Left forelimb (tissue), 1 donor: ENCODE measurements at regions not wholly inside any gene's neighbourhood (a gene's known extent, or its start where the extent isn't known, plus 50 kb on each side); places are given as distances from the start of the nearest gene placed in this dataset.

ENCODE experiments used
- DNase-seq: peaks from one replicate; pipeline ENCODE4 v3.0.0-alpha.2; 2018; ENCODE audit warnings: low spot score

DNA sequence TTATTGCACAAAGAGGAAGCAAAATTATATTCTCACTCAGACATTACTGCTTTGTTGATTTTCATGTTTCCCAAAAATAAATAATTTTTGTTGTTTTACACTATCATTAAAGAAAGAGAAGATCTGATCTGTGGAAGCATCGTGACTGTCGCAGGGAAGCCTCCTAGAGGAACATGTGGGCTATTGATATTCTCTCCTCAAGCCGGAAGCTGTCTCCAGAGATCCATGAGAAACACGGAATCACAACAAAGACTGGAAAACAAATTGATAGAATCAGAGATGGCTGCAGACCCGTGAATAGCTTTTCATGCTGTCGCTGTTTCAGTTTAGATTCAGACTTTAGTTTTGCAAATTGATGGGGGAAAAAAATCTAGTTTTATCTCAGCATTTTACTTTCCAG, 235.2 kb upstream of the TMPO start:
- no peak for DNase-seq

DNA sequence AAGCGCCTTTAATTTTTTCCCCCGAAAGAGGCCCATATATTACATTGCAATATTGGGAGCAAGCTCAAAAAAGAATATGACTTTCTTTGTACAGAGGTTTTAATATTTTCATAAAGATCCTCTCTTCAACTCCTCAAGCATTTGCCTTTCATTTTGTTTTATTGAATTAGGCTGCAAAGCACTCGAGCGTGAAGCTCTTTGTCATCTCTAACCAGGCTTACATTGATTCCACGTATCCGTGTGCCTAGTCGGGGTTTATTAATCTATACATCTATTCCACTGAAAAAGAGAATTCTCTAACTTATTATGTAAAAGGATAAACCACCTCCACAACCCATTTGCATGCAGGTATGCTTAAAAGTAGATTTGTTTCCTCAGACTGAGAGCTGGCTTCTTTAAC, 234.8 kb upstream of the TMPO start:
- no peak for DNase-seq

DNA sequence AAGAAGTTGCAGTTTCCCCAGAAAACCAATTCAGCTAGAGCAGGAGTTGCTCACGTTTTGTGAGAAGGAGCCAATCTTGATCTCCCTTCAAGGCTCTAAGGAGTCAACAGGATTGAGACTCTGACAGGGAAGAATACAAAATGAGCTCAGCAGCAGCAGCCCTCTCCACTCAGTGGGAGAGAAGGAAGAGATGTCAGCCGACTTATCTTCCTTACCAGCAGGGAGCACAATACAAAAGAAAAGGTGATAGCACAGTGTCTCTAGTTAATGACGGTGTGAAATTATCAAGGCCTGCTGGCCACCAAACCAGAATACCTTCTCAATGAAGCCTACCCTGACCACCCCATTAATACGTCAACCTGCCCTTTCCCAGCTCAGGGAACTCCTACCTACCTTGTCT, 223.6 kb upstream of the TMPO start:
- no peak for DNase-seq

GRCh38 chr12:98294051-98294805, 221.2 kb upstream of the TMPO start:
- DNase-seq = no peak

GRCh38 chr12:98295681-98296080, 219.7 kb upstream of the TMPO start:
- no peak for DNase-seq

GRCh38 chr12:98296462-98297079, 218.8 kb upstream of the TMPO start:
- no peak for DNase-seq

- no peak for DNase-seq
Observed at GRCh38 chr12:98297538-98297937, 217.9 kb upstream of the TMPO start.

GRCh38 chr12:98308141-98308540, 207.2 kb upstream of the TMPO start:
- DNase-seq = no peak

DNA sequence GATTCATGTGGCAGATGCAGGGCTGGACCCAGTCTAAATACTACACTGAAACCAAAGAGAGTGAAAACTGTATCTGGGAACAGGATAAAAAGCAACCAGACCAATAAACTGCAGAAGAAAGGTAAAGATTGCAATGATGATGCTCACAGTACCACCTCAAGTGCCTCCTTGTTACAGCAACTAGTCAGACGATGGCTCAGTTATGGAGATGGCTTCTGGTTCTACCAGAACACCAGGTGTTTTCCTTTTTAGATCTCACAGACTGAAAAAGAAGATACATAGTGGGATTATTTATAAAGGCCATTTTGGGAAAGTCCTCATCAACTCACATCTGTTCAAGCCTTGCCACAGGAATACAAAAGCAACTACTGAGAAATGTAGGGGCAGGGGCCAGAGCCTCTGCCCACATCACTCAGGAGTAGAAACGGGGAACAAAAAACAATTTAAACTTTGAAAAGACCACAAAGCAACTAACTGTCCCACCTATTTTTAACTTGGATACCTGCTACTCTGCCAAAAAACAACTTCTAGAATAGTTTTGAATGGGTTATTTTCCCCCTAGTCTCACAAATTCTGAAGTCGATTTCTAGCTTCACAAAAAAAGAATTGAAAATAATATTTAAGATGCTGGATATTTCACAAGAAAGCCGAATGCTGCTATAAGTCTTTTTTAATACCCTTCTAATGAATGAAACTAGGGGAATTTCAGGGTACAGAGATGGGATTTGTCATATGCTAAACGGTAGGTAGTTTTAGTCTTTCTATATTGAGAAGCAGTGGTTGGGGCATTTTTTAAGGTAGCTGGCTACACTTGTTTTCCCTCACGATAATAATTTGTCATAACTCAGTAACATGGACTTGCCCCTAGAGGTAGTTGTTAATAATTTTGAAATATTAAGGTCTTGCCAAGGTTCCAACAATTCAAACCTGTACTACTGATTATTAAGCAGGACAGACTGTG, 197.2 kb upstream of the TMPO start:
- DNase-seq = no peak

GRCh38 chr12:98319716-98320425, 195.5 kb upstream of the TMPO start:
- DNase-seq = no peak

- DNase-seq = no peak
Observed at GRCh38 chr12:98325003-98325402, 190.4 kb upstream of the TMPO start.

DNA sequence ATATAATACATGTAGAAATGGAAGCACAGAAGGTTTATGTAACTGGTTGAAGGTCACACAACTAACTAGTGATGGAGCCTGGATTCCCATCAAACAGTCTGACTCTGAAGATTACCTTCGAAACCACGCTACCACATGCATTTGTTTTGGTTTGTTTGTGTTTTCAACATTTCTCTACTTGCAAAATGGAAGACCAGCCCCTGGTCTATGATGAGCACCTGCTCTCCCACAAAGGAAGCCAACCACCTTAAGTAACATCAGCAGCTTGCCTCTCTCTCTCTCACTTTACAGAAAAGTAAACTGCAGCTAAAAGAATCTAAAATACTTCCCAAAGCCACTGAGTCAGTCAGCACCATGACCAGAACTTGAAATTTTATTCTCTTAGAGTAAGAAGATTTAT, 186.9 kb upstream of the TMPO start:
- no peak for DNase-seq

- DNase-seq = no peak
Observed at GRCh38 chr12:98329589-98329988, 185.8 kb upstream of the TMPO start.

- no peak for DNase-seq
Observed at GRCh38 chr12:98332642-98333041, 182.7 kb upstream of the TMPO start.

DNA sequence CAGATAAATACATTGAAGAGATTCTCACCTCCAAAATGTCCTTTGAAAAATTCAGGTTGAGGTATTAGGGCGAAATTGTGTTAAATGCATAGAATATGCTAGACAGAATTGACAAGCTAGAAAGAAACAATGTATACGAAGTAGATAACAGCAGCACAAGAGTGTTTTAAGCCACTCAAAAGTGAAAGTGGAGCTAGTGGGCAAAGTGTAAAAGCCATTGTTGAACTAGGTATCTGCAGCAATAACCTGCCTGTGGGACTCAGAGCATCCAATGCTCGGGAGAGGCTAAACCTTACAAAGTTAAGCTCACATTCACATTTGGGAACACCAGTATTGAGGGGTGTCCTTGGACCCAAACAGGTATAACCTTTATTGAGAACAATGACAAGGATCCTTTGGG, 180.6 kb upstream of the TMPO start:
- DNase-seq = no peak

DNA sequence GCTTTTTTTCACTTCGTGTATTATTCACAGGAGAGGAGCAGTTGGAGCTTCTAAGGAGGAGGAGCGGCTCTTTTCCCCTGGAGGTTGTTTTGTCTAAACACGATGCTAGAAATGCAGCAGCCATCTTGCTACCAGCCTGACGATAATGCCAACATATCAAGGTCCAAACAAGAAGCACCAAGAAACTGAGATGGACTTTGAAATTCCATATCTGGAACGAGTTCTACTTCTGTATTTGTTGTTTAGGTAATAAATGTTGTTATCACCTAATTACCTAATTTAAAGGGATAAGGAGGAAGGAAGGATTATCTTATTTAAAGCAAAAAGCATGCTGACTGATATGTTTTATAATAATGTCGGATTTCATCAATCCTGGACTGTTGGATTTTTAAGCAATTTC, 174.4 kb upstream of the TMPO start:
- DNase-seq = no peak

DNA sequence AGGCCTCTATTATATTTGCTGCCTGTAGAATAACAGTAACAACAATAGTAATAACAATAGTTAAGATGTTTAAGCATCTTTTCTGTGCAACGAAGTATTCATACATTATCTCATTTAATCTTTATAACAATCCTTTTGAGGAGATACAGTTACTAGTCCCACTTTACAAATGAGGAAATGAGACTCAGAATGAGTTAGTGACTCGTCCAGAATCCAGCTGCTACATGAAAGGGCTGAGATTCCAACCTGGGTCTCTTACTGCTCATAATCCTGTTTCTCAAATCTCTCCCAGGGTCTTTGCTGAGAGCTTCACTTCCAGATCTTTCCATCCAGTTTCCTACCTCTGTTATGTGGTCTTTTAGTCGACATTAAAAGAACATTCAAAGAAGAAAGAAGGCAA, 173.7 kb upstream of the TMPO start:
- DNase-seq = no peak

DNA sequence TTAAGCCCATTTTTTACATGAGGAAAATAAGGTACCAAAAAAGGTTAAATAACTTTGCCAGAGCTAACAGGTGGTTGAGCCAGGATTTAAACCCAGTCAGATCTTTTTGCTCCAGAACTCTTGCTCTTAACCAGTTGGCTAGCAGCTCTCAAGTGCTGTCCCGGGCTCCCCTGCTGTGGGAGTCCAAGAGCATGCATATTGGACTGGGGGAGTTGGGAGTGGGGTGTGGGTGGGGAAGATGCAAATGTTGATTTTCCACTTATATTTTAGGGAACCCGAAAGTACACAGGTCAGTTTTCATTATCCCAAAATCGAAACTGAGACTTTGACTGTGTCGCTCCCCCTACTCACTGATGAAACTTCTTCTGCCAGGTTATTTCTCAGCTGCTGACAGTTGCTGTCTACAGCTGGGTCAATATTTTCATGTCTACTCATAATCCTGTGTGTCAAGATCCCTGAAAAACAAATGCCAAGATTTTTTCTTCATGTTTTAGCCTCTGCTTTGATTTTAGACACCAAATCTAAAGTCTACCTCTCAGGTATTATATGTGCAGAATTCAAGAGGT, 172.3 kb upstream of the TMPO start:
- DNase-seq = no peak

GRCh38 chr12:98344046-98344930, 171.1 kb upstream of the TMPO start:
- DNase-seq = no peak

GRCh38 chr12:98345308-98345876, 170.0 kb upstream of the TMPO start:
- DNase-seq = no peak
